ENCODE measurements at regions not wholly inside any gene's neighbourhood (a gene's known extent, or its start where the extent isn't known, plus 50 kb on each side); places are given as distances from the start of the nearest gene placed in this dataset.

- no peaks in the 10 kb centered on the region for H3K27me3 Mint-ChIP-seq
- H3K9me3 Mint-ChIP-seq (ENCODE audit: insufficient read depth): no peaks in the 10 kb centered on the region
- Histone ChIP-seq H3K4me2 (replicated peaks; ENCODE audit: low read depth, low read length, poor library complexity, severe bottlenecking) (no peak overlapping the region), H4K20me1 (ENCODE audit: control insufficient read depth, insufficient read depth, low read length, poor library complexity, severe bottlenecking) (no peaks in the 10 kb centered on the region), H3K9ac (ENCODE audit: low read length) (no peak overlapping the region), H3K27me3 (replicated peaks in 1 of 4; ENCODE audit: control extremely low read depth in 1 of 4, control insufficient read depth in 3 of 4, insufficient read depth in 4 of 4, low read length in 3 of 4) (no peaks in the 10 kb centered on the region), H3K4me1 (ENCODE audit: control insufficient read depth in 2 of 2, insufficient read depth in 2 of 2, low read length in 2 of 2) (no peaks in the 10 kb centered on the region), H3K36me3 (replicated peaks in 1 of 2; ENCODE audit: control extremely low read depth in 1 of 2, control insufficient read depth in 1 of 2, extremely low read depth in 1 of 2, insufficient read depth in 2 of 2, low read length in 1 of 2) (no peaks in the 10 kb centered on the region), H2AFZ (ENCODE audit: insufficient read depth, low read depth, low read length, poor library complexity, severe bottlenecking) (no peak overlapping the region), H3K27ac (ENCODE audit: low read length in 2 of 2) (no peak overlapping the region), H3K9me3 (ENCODE audit: control extremely low read depth in 1 of 3, control insufficient read depth in 2 of 3, insufficient read depth in 1 of 3, low read length in 2 of 3) (peaks cover 0 to under 1% (median 0%) of the 10 kb centered on the region in 3 donors), H3K4me3 (ENCODE audit: control extremely low read depth in 1 of 5, extremely low read depth in 1 of 5, insufficient read depth in 1 of 5, low read depth in 2 of 5, low read length in 4 of 5) (no peak overlapping the region), H3K79me2 (ENCODE audit: control insufficient read depth, insufficient read depth, low read length) (no peaks in the 10 kb centered on the region)
- no peak overlapping the region for H3K4me3 Mint-ChIP-seq
- H3K27ac Mint-ChIP-seq: no peak overlapping the region
- TF ChIP-seq EZH2 (IDR thresholded peaks at IDR 0.05; ENCODE audit: borderline replicate concordance, insufficient read depth, low read depth, low read length, poor library complexity, severe bottlenecking) (no peak), CTCF (IDR thresholded peaks at IDR 0.05) (no peak)
- no peak for DNase-seq
- H3K4me1 Mint-ChIP-seq: no peaks in the 10 kb centered on the region
- no peak for ATAC-seq (ENCODE audit: low read depth)
- WGBS (ENCODE audit: insufficient coverage): 83% methylated on average over 6 of the region's 12 CpGs
- POLR2A ChIA-PET: no interaction called here
- intact Hi-C loops (cut with micrococcal nuclease): no loop called here
- CTCF ChIA-PET: no interaction called here
Measured at GRCh38 chr5:15391704-15392397, 108.1 kb upstream of the FBXL7 start.

GRCh38 chr5:15388866-15389265, 111.1 kb upstream of the FBXL7 start:
- no peaks in the 10 kb centered on the region for H3K79me2 ChIP-seq (ENCODE audit: control insufficient read depth, insufficient read depth, low read length)
- intact Hi-C loops (cut with micrococcal nuclease): no loop called here
- no peaks in the 10 kb centered on the region for H3K36me3 ChIP-seq (replicated peaks in 1 of 2; ENCODE audit: control extremely low read depth in 1 of 2, control insufficient read depth in 1 of 2, extremely low read depth in 1 of 2, insufficient read depth in 2 of 2, low read length in 1 of 2)
- DNase-seq (no peak), ATAC-seq (ENCODE audit: low read depth) (no peak)
- H3K27ac Mint-ChIP-seq: no peak overlapping the region
- H3K9ac ChIP-seq (ENCODE audit: low read length): no peak overlapping the region
- POLR2A ChIA-PET: no interaction called here
- no peaks in the 10 kb centered on the region for H3K27me3 ChIP-seq (replicated peaks in 1 of 4; ENCODE audit: control extremely low read depth in 1 of 4, control insufficient read depth in 3 of 4, insufficient read depth in 4 of 4, low read length in 3 of 4)
- no peaks in the 10 kb centered on the region for H3K4me1 Mint-ChIP-seq
- H3K9me3 Mint-ChIP-seq (ENCODE audit: insufficient read depth): no peaks in the 10 kb centered on the region
- CTCF ChIA-PET: no interaction called here
- no peak overlapping the region for H3K27ac ChIP-seq (ENCODE audit: low read length in 2 of 2)
- no peaks in the 10 kb centered on the region for H3K4me1 ChIP-seq (ENCODE audit: control insufficient read depth in 2 of 2, insufficient read depth in 2 of 2, low read length in 2 of 2)
- H3K27me3 Mint-ChIP-seq: no peaks in the 10 kb centered on the region
- no peaks in the 10 kb centered on the region for H4K20me1 ChIP-seq (ENCODE audit: control insufficient read depth, insufficient read depth, low read length, poor library complexity, severe bottlenecking)
- no peak overlapping the region for H3K4me3 ChIP-seq (ENCODE audit: control extremely low read depth in 1 of 5, extremely low read depth in 1 of 5, insufficient read depth in 1 of 5, low read depth in 2 of 5, low read length in 4 of 5)
- no peak for TF ChIP-seq EZH2 (IDR thresholded peaks at IDR 0.05; ENCODE audit: borderline replicate concordance, insufficient read depth, low read depth, low read length, poor library complexity, severe bottlenecking)
- TF ChIP-seq CTCF (IDR thresholded peaks at IDR 0.05): no peak
- H3K4me2 ChIP-seq (replicated peaks; ENCODE audit: low read depth, low read length, poor library complexity, severe bottlenecking): no peak overlapping the region
- WGBS (ENCODE audit: insufficient coverage): no CpG with 5 or more reads among the region's 2 CpGs
- no peak overlapping the region for H3K4me3 Mint-ChIP-seq
- peaks cover 0 to 23% (median 0%) of the 10 kb centered on the region in 3 donors for H3K9me3 ChIP-seq (ENCODE audit: control extremely low read depth in 1 of 3, control insufficient read depth in 2 of 3, insufficient read depth in 1 of 3, low read length in 2 of 3)
- no peak overlapping the region for H2AFZ ChIP-seq (ENCODE audit: insufficient read depth, low read depth, low read length, poor library complexity, severe bottlenecking)

Measured in B cell (primary cell).